Suprapubic skin (tissue), 3 donors: ENCODE measurements at regions not wholly inside any gene's neighbourhood (a gene's known extent, or its start where the extent isn't known, plus 50 kb on each side); places are given as distances from the start of the nearest gene placed in this dataset.

Source experiments
- EP300 ChIP-seq: sonication (generic); formaldehyde crosslinking; IDR thresholded peaks from one replicate; pipeline ENCODE4 v1.6.1; 2017; ENCODE audit warnings: antibody characterized with exemption
- TF ChIP-seq, protein P1 (sequence below), 2 donors: fragments of 200-600 bp in 1 of 2; fragments of 450-650 bp in 1 of 2; sonication (generic) in 1 of 2; IDR thresholded peaks; one replicate each; pipeline ENCODE4 v1.5.1; 2016 to 2019; ENCODE audit warnings: antibody characterized with exemption in 2 of 2, mild to moderate bottlenecking in 1 of 2, moderate library complexity in 1 of 2

DNA sequence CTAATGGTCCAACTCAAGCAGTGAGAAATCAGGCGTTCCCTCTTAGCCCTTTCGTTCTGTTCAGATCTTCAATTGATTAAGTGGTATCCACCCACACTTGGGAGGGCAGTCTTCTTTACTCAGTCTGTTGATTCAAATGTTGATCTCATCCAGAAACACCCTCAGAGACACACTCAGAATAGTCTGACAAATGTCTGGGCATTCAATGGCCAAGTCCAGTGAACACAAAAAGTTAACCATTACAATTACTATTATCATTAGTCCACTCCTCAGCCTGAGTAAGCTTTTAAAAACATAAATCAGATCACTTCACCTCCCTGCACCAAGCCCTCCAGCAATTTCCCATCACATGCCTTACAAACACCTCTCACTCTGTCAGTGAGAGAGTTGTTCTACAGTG lies 423.2 kb downstream of the RFPL4B start:
- TF ChIP-seq, protein P1, sequence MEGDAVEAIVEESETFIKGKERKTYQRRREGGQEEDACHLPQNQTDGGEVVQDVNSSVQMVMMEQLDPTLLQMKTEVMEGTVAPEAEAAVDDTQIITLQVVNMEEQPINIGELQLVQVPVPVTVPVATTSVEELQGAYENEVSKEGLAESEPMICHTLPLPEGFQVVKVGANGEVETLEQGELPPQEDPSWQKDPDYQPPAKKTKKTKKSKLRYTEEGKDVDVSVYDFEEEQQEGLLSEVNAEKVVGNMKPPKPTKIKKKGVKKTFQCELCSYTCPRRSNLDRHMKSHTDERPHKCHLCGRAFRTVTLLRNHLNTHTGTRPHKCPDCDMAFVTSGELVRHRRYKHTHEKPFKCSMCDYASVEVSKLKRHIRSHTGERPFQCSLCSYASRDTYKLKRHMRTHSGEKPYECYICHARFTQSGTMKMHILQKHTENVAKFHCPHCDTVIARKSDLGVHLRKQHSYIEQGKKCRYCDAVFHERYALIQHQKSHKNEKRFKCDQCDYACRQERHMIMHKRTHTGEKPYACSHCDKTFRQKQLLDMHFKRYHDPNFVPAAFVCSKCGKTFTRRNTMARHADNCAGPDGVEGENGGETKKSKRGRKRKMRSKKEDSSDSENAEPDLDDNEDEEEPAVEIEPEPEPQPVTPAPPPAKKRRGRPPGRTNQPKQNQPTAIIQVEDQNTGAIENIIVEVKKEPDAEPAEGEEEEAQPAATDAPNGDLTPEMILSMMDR (IDR thresholded peaks at IDR 0.05), result no peak
- no peak for TF ChIP-seq EP300
